Spleen (tissue), 7 donors: ENCODE measurements at regions not wholly inside any gene's neighbourhood (a gene's known extent, or its start where the extent isn't known, plus 50 kb on each side); places are given as distances from the start of the nearest gene placed in this dataset.

ENCODE experiments used
- POLR2A ChIP-seq, 3 donors: fragments of 450-650 bp; IDR thresholded peaks; one replicate each; pipeline ENCODE4 v1.5.1; 2017; ENCODE audit warnings: antibody characterized with exemption in 3 of 3, mild to moderate bottlenecking in 1 of 3
- TF ChIP-seq, protein P1 (sequence below), 11 experiments: fragments of 200-600 bp in 7 of 11; fragments of 450-650 bp in 4 of 11; sonication (generic) in 4 of 11; IDR thresholded peaks in 8 of 11; conservative IDR thresholded peaks in 3 of 11; 1 replicate in 7 of 11; 2 replicates in 4 of 11; pipeline versions ENCODE4 v1.4.0 to v1.8.0; 2016 to 2021; ENCODE audit warnings: antibody characterized with exemption in 11 of 11, inconsistent platforms in 4 of 11, mild to moderate bottlenecking in 1 of 11
- donor health status: DM: no; HTN: no; CAD: no; lungs with moderate emphysema.
- donor health status: DM: no; HTN: no; CAD: no.
- donor health status: DM: no; HTN: no; CAD: no.

DNA sequence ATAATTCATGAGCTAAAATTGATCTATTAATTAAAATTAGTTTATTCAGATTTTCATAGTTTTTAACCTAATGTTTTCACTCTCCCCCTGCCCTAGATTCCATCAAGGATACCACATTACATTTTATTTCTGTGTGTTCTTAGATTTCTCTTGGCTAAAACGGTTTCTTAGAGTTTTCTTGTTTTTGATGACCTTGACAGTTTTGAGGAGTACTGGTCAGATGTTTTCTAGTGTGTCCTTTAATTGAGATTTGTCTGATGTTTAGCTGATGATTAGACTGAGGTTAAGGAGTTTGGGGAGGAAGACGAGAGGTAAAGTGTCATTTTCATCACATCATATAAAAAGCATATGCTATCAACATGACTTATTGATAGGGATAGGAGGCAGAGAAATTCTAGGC lies 475.9 kb downstream of the SQOR start:
- TF ChIP-seq, protein P1, sequence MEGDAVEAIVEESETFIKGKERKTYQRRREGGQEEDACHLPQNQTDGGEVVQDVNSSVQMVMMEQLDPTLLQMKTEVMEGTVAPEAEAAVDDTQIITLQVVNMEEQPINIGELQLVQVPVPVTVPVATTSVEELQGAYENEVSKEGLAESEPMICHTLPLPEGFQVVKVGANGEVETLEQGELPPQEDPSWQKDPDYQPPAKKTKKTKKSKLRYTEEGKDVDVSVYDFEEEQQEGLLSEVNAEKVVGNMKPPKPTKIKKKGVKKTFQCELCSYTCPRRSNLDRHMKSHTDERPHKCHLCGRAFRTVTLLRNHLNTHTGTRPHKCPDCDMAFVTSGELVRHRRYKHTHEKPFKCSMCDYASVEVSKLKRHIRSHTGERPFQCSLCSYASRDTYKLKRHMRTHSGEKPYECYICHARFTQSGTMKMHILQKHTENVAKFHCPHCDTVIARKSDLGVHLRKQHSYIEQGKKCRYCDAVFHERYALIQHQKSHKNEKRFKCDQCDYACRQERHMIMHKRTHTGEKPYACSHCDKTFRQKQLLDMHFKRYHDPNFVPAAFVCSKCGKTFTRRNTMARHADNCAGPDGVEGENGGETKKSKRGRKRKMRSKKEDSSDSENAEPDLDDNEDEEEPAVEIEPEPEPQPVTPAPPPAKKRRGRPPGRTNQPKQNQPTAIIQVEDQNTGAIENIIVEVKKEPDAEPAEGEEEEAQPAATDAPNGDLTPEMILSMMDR (IDR thresholded peaks at IDR 0.05 in 8 of 11, conservative IDR thresholded peaks at IDR 0.05 in 3 of 11): no peak
- no peak for TF ChIP-seq POLR2A (IDR thresholded peaks at IDR 0.05)
